HCT116 (cell line): ENCODE measurements at regions not wholly inside any gene's neighbourhood (a gene's known extent, or its start where the extent isn't known, plus 50 kb on each side); places are given as distances from the start of the nearest gene placed in this dataset.

Experiments
- ATAC-seq: fragments of 200-7000 bp; cut with Tn5 transposase; 2 replicates; pipeline ENCODE4 v1.9.1; 2020; ENCODE audit warnings: mild to moderate bottlenecking, moderate library complexity
- BruUV-seq: library from RNA; stranded (reverse); fragments of 400-500 nt; replicated peaks from 2 replicates; lab custom pipeline; 2021; lab: Mats Ljungman, UMichigan
- CTCF ChIA-PET: fragments of 300-600 bp; sonication (Branson Sonifier 250); formaldehyde crosslinking; loops from one replicate; lab custom pipeline; 2021; ENCODE audit warnings: antibody characterized with exemption; lab: Charles Lee
- POLR2A ChIA-PET: fragments of 300-600, 350-600 bp; sonication (Branson Sonifier 250); formaldehyde crosslinking; loops from one replicate; lab custom pipeline; 2021; ENCODE audit warnings: antibody characterized with exemption; lab: Charles Lee
- RAD21 ChIA-PET, 2 experiments: fragments of 300-600 bp; sonication (Branson Sonifier 250); formaldehyde crosslinking; loops; one replicate each; lab custom pipeline; 2023; ENCODE audit warnings: low total read pairs in 2 of 2; ENCODE audit not compliant: uncharacterized antibody in 2 of 2, unreplicated experiment in 2 of 2, low non-redundant PET in 1 of 2; lab: Charles Lee
- DNase-seq: peaks from one replicate; pipeline ENCODE4 v3.0.0-alpha.2; 2010; ENCODE audit warnings: low read depth, low spot score
- H2AFZ ChIP-seq: fragments of 200-600 bp; shearing (Covaris generic), sonication (generic); 2 replicates; pipeline ENCODE4 v1.6.1; 2017; ENCODE audit warnings: low read depth, mixed run types, mixed read lengths, antibody characterized with exemption, low read length; ENCODE audit not compliant: poor library complexity, severe bottlenecking
- H3K27ac ChIP-seq: 2 replicates; pipeline ENCODE4 v1.5.1; 2012; ENCODE audit warnings: low read depth, low read length
- H3K27me3 ChIP-seq: fragments of 200-600 bp; sonication (generic); 2 replicates; pipeline ENCODE4 v1.6.1; 2016; ENCODE audit warnings: mixed run types, low read length, mixed read lengths; ENCODE audit not compliant: insufficient read depth
- H3K36me3 ChIP-seq, 2 experiments: fragments of 200-500 bp in 1 of 2; fragments of 200-600 bp in 1 of 2; sonication (Bioruptor generic) in 1 of 2; sonication (generic) in 1 of 2; 2 replicates each; pipeline versions ENCODE4 v1.5.1 to v1.6.1; 2014 to 2016; ENCODE audit warnings: low read length in 2 of 2, inconsistent platforms in 1 of 2, mixed read lengths in 1 of 2, mixed run types in 1 of 2; ENCODE audit not compliant: insufficient read depth in 2 of 2, control insufficient read depth in 1 of 2
- H3K4me1 ChIP-seq, 2 experiments: fragments of 200-600 bp in 1 of 2; sonication (generic) in 1 of 2; 2 replicates each; pipeline versions ENCODE4 v1.5.1 to v1.6.1; 2012 to 2017; ENCODE audit warnings: low read length in 2 of 2, inconsistent platforms in 1 of 2, mild to moderate bottlenecking in 1 of 2, mixed read lengths in 1 of 2, mixed run types in 1 of 2, moderate library complexity in 1 of 2; ENCODE audit not compliant: insufficient read depth in 2 of 2, control insufficient read depth in 1 of 2
- H3K4me2 ChIP-seq: fragments of 200-600 bp; sonication (generic); 2 replicates; pipeline ENCODE4 v1.6.1; 2017; ENCODE audit warnings: mixed run types, low read length, mixed read lengths
- H3K4me3 ChIP-seq, 2 experiments: fragments of 200-600 bp in 1 of 2; sonication (generic) in 1 of 2; replicated peaks in 1 of 2; 2 replicates each; pipeline ENCODE4 v1.5.1; 2011 to 2016; ENCODE audit warnings: low read length in 2 of 2, control low read depth in 1 of 2, low read depth in 1 of 2, mild to moderate bottlenecking in 1 of 2, mixed read lengths in 1 of 2, mixed run types in 1 of 2
- H3K79me2 ChIP-seq: fragments of 200-600 bp; sonication (generic); 2 replicates; pipeline ENCODE4 v1.6.1; 2017; ENCODE audit warnings: mild to moderate bottlenecking, mixed run types, low read length, moderate library complexity, mixed read lengths; ENCODE audit not compliant: insufficient read depth
- H3K9ac ChIP-seq: fragments of 200-600 bp; sonication (generic); 2 replicates; pipeline ENCODE4 v1.6.1; 2016; ENCODE audit warnings: low read length, mixed read lengths
- H3K9me2 ChIP-seq: fragments of 200-600 bp; sonication (generic), shearing (Covaris generic); 2 replicates; pipeline ENCODE4 v1.6.1; 2017; ENCODE audit warnings: mixed run types, mild to moderate bottlenecking, moderate library complexity; ENCODE audit not compliant: insufficient read depth
- H3K9me3 ChIP-seq, 2 experiments: fragments of 200-500 bp in 1 of 2; fragments of 200-600 bp in 1 of 2; sonication (Bioruptor generic) in 1 of 2; sonication (generic) in 1 of 2; 2 replicates each; pipeline ENCODE4 v1.6.1; 2014 to 2017; ENCODE audit warnings: low read length in 2 of 2, mixed read lengths in 2 of 2, inconsistent platforms in 1 of 2, low read depth in 1 of 2, mild to moderate bottlenecking in 1 of 2, mixed run types in 1 of 2, moderate library complexity in 1 of 2; ENCODE audit not compliant: control insufficient read depth in 1 of 2, insufficient read depth in 1 of 2
- H4K20me1 ChIP-seq: fragments of 200-600 bp; sonication (generic), shearing (Covaris generic); 2 replicates; pipeline ENCODE4 v1.6.1; 2017; ENCODE audit warnings: mixed run types, mild to moderate bottlenecking, moderate library complexity; ENCODE audit not compliant: insufficient read depth
- ATF3 ChIP-seq: IDR thresholded peaks from 2 replicates; pipeline ENCODE4 v1.6.1; 2012
- EGR1 ChIP-seq: IDR thresholded peaks from 2 replicates; pipeline ENCODE4 v1.6.1; 2012; ENCODE audit warnings: low read depth
- ELF1 ChIP-seq: IDR thresholded peaks from 2 replicates; pipeline ENCODE4 v1.6.1; 2012; ENCODE audit warnings: low read depth, borderline replicate concordance
- EZH2 ChIP-seq: fragments of 200-600 bp; sonication (generic); IDR thresholded peaks from 2 replicates; pipeline ENCODE4 v1.6.1; 2017; ENCODE audit warnings: antibody characterized with exemption, mixed run types
- EZH2phosphoT487 ChIP-seq: fragments of 200-600 bp; IDR thresholded peaks from 2 replicates; pipeline ENCODE4 v1.6.1; 2018; ENCODE audit warnings: antibody characterized with exemption, borderline replicate concordance
- FOSL1 ChIP-seq: IDR thresholded peaks from 2 replicates; pipeline ENCODE4 v1.6.1; 2012; ENCODE audit warnings: low read depth
- JUND ChIP-seq: IDR thresholded peaks from 2 replicates; pipeline ENCODE4 v1.6.1; 2012
- MAX ChIP-seq: IDR thresholded peaks from 2 replicates; pipeline ENCODE4 v1.6.1; 2012
- POLR2A ChIP-seq: IDR thresholded peaks from 2 replicates; pipeline ENCODE4 v1.7.0; 2011; ENCODE audit warnings: borderline replicate concordance; ENCODE audit not compliant: insufficient read depth, insufficient read length; ENCODE audit errors: extremely low read depth
- POLR2AphosphoS5 ChIP-seq: IDR thresholded peaks from 2 replicates; pipeline ENCODE4 v1.6.1; 2011; ENCODE audit warnings: mild to moderate bottlenecking, low read depth, low read length, moderate library complexity
- SP1 ChIP-seq: IDR thresholded peaks from 2 replicates; pipeline ENCODE4 v1.6.1; 2012; ENCODE audit warnings: low read depth
- TCF7L2 ChIP-seq: IDR thresholded peaks from 2 replicates; pipeline ENCODE4 v1.7.0; 2011; ENCODE audit warnings: borderline replicate concordance, inconsistent platforms; ENCODE audit not compliant: insufficient read depth, insufficient read length; ENCODE audit errors: extremely low read depth
- YY1 ChIP-seq: IDR thresholded peaks from 2 replicates; pipeline ENCODE4 v1.6.1; 2011; ENCODE audit warnings: low read length, low read depth, moderate library complexity, mild to moderate bottlenecking; ENCODE audit not compliant: insufficient replicate concordance; ENCODE audit errors: extremely low read depth
- ZBTB33 ChIP-seq: IDR thresholded peaks from 2 replicates; pipeline ENCODE4 v1.6.1; 2011; ENCODE audit warnings: mild to moderate bottlenecking, low read length, moderate library complexity; ENCODE audit not compliant: insufficient replicate concordance; ENCODE audit errors: extremely low read depth
- ZNF274 ChIP-seq: fragments of 200-500 bp; sonication (Bioruptor generic); IDR thresholded peaks from 2 replicates; pipeline ENCODE4 v1.6.1; 2014; ENCODE audit warnings: mild to moderate bottlenecking, low read depth, low read length, inconsistent platforms
- intact Hi-C: fragments of 100-400 bp; cut with micrococcal nuclease; formaldehyde crosslinking; loops from 2 replicates; pipeline ENCODE4 v1.10.0; 2022

GRCh38 chr7:28328822-28329660 lies 83.3 kb upstream of the CREB5 start:
- Histone ChIP-seq H2AFZ (no peak overlapping the region), H3K4me1 (no peaks in the 10 kb centered on the region), H3K4me2 (no peak overlapping the region), H3K36me3 (no peaks in the 10 kb centered on the region), H3K27me3 (peaks cover 12% of the 10 kb centered on the region; the same call in 1 of the 2 replicates), H4K20me1 (no peaks in the 10 kb centered on the region), H3K79me2 (no peaks in the 10 kb centered on the region), H3K9me2 (no peaks in the 10 kb centered on the region), H3K27ac (no peak overlapping the region), H3K9me3 (no peaks in the 10 kb centered on the region)
- CTCF ChIA-PET: no interaction called here
- intact Hi-C loops: no loop called here
- no peak for ATAC-seq
- no TSS peak for BruUV-seq
- RAD21 ChIA-PET: no interaction called here
- DNase-seq: no peak
- no peak for TF ChIP-seq JUND
- no peak for TF ChIP-seq ZBTB33
- no peak for TF ChIP-seq TCF7L2
- no peak for TF ChIP-seq EGR1
- TF ChIP-seq MAX: no peak
- TF ChIP-seq YY1: no peak
- no peak for TF ChIP-seq FOSL1
- TF ChIP-seq EZH2phosphoT487: no peak
- TF ChIP-seq ELF1: no peak
- TF ChIP-seq EZH2: no peak
- no peak for TF ChIP-seq SP1
- no peak for TF ChIP-seq POLR2AphosphoS5
- TF ChIP-seq ATF3: no peak
- no peak for TF ChIP-seq POLR2A
- no peak for TF ChIP-seq ZNF274
- TF ChIP-seq, all 23 proteins: peak for 0
- POLR2A ChIA-PET: no interaction called here
- no peak overlapping the region for H3K4me3 ChIP-seq
- no peak overlapping the region for H3K9ac ChIP-seq
